SK-N-SH treated with all-trans-retinoic acid at 6 μM for 48 hours (cell line): ENCODE measurements at regions not wholly inside any gene's neighbourhood (a gene's known extent, or its start where the extent isn't known, plus 50 kb on each side); places are given as distances from the start of the nearest gene placed in this dataset.

Experiments
- ATAC-seq: fragments of 200-7000 bp; cut with Tn5 transposase; 3 replicates; pipeline ENCODE4 v1.9.1; 2020; ENCODE audit warnings: mild to moderate bottlenecking, moderate library complexity
- ARNTL ChIP-seq: fragments of 450-650 bp; formaldehyde crosslinking; IDR thresholded peaks from 2 replicates; pipeline ENCODE4 v1.5.0; 2020; ENCODE audit warnings: low read depth, mild to moderate bottlenecking, moderate library complexity, borderline replicate concordance
- BACH2 ChIP-seq: fragments of 250-450 bp; sonication (Bioruptor Pico); IDR thresholded peaks from 2 replicates; pipeline ENCODE4 v1.9.0; 2021; ENCODE audit warnings: mild to moderate bottlenecking, borderline replicate concordance
- CSDC2 ChIP-seq: fragments of 250-450 bp; sonication (Bioruptor Pico); IDR thresholded peaks from 2 replicates; pipeline ENCODE4 v1.5.0; 2020; ENCODE audit warnings: mild to moderate bottlenecking, moderate library complexity
- ESRRG ChIP-seq: fragments of 250-450 bp; sonication (Bioruptor Pico); IDR thresholded peaks from 2 replicates; pipeline ENCODE4 v1.6.1; 2021; ENCODE audit warnings: mild to moderate bottlenecking
- GLIS3 ChIP-seq: fragments of 250-450 bp; sonication (Bioruptor Pico); IDR thresholded peaks from 2 replicates; pipeline ENCODE4 v1.5.0; 2020; ENCODE audit warnings: mild to moderate bottlenecking, moderate library complexity
- ISL1 ChIP-seq: fragments of 250-450 bp; sonication (Bioruptor Pico); IDR thresholded peaks from 2 replicates; pipeline ENCODE4 v2.1.2; 2022; ENCODE audit warnings: mild to moderate bottlenecking, moderate library complexity
- OSR1 ChIP-seq: fragments of 250-450 bp; sonication (Bioruptor Pico); IDR thresholded peaks from 2 replicates; pipeline ENCODE4 v1.8.0; 2022; ENCODE audit warnings: moderate library complexity, mild to moderate bottlenecking, inconsistent platforms
- PPARA ChIP-seq: fragments of 250-450 bp; sonication (Bioruptor Pico); IDR thresholded peaks from 2 replicates; pipeline ENCODE4 v1.5.0; 2020; ENCODE audit warnings: mild to moderate bottlenecking, borderline replicate concordance
- SNAI2 ChIP-seq: fragments of 250-450 bp; sonication (Bioruptor Pico); IDR thresholded peaks from 2 replicates; pipeline ENCODE4 v1.5.0; 2020; ENCODE audit warnings: mild to moderate bottlenecking, moderate library complexity
- TCF4 ChIP-seq: fragments of 250-450 bp; sonication (Bioruptor Pico); IDR thresholded peaks from 2 replicates; pipeline ENCODE4 v1.8.0; 2021; ENCODE audit warnings: mild to moderate bottlenecking, moderate library complexity, borderline replicate concordance
- TOX ChIP-seq: fragments of 250-450 bp; sonication (Bioruptor Pico); IDR thresholded peaks from 2 replicates; pipeline ENCODE4 v1.8.0; 2021; ENCODE audit warnings: mild to moderate bottlenecking, moderate library complexity, borderline replicate concordance
- ZC3H10 ChIP-seq: fragments of 250-450 bp; sonication (Bioruptor Pico); IDR thresholded peaks from 2 replicates; pipeline ENCODE4 v1.5.1; 2021; ENCODE audit warnings: mild to moderate bottlenecking, moderate library complexity
- ZFP3 ChIP-seq: fragments of 250-450 bp; sonication (Bioruptor Pico); IDR thresholded peaks from 2 replicates; pipeline ENCODE4 v1.5.0; 2020; ENCODE audit warnings: mild to moderate bottlenecking, moderate library complexity
- ZFP30 ChIP-seq: fragments of 450-650 bp; formaldehyde crosslinking; IDR thresholded peaks from 2 replicates; pipeline ENCODE4 v1.5.0; 2022; ENCODE audit warnings: mild to moderate bottlenecking, moderate library complexity
- ZNF70 ChIP-seq: fragments of 450-650 bp; formaldehyde crosslinking; IDR thresholded peaks from 2 replicates; pipeline ENCODE4 v1.5.0; 2020; ENCODE audit warnings: mild to moderate bottlenecking, moderate library complexity
- ZNF8 ChIP-seq: fragments of 450-650 bp; formaldehyde crosslinking; IDR thresholded peaks from 2 replicates; pipeline ENCODE4 v1.5.0; 2020; ENCODE audit warnings: mild to moderate bottlenecking, moderate library complexity
- TF ChIP-seq, protein P1 (sequence below): fragments of 250-450 bp; sonication (Bioruptor Pico); IDR thresholded peaks from 2 replicates; pipeline ENCODE4 v1.5.0; 2020; ENCODE audit warnings: mild to moderate bottlenecking, moderate library complexity
- TF ChIP-seq, protein P2 (sequence below): fragments of 250-450 bp; sonication (Bioruptor Pico); IDR thresholded peaks from 2 replicates; pipeline ENCODE4 v1.8.0; 2020; ENCODE audit warnings: mild to moderate bottlenecking, moderate library complexity, borderline replicate concordance
- TF ChIP-seq, protein P3 (sequence below): fragments of 250-450 bp; sonication (Bioruptor Pico); IDR thresholded peaks from 2 replicates; pipeline ENCODE4 v1.8.0; 2021; ENCODE audit warnings: low read depth, mild to moderate bottlenecking, moderate library complexity, borderline replicate concordance
- TF ChIP-seq, protein P4 (sequence below): fragments of 250-450 bp; sonication (Bioruptor Pico); IDR thresholded peaks from 2 replicates; pipeline ENCODE4 v1.5.1; 2020; ENCODE audit warnings: low read depth, mild to moderate bottlenecking, moderate library complexity
- TF ChIP-seq, protein P5 (sequence below): fragments of 250-450 bp; sonication (Bioruptor Pico); IDR thresholded peaks from 2 replicates; pipeline ENCODE4 v1.5.1; 2021; ENCODE audit warnings: mild to moderate bottlenecking, moderate library complexity

DNA sequence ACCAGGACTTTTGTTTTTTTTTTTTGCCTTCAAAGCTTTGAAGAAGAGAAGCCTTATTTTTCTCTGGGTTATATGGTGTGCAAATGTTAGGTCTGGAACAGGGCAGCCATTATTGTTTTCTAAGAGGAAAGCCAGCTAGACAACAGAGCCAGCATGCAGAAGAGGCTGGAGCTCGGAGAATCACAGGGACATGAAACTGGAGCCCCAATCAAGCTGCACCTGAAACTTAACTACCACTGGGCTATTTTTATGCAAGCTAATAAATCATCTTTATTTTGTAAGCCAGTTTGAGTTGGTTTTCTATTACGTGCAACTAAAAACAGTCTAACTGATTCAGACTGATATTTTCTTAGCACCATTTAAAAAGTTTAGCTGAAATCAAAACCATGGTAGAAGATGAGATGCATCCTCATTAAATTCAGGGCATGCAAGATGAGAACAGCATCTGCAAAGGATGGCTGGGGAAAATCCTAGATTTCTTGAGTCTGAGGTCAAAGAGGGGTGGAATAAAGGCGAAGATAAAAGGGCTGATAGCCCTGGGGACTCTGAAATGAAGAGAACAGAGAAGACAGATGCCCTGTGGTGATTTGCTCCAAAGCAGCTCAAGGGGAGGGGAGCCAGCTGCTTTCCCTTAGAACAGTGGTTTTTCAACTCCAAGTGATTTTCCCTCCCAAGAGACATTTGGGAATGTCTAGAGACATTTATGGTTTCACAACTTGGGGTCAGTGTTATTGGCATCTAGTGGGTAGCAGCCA is 177.1 kb upstream of the WSCD1 start:
- TF ChIP-seq CSDC2 (CRISPR knock-in tag) (no peak), PPARA (CRISPR knock-in tag) (no peak), ZFP30 (CRISPR knock-in tag) (no peak), ISL1 (CRISPR knock-in tag) (no peak), ZC3H10 (no peak)
- TF ChIP-seq, protein P1, sequence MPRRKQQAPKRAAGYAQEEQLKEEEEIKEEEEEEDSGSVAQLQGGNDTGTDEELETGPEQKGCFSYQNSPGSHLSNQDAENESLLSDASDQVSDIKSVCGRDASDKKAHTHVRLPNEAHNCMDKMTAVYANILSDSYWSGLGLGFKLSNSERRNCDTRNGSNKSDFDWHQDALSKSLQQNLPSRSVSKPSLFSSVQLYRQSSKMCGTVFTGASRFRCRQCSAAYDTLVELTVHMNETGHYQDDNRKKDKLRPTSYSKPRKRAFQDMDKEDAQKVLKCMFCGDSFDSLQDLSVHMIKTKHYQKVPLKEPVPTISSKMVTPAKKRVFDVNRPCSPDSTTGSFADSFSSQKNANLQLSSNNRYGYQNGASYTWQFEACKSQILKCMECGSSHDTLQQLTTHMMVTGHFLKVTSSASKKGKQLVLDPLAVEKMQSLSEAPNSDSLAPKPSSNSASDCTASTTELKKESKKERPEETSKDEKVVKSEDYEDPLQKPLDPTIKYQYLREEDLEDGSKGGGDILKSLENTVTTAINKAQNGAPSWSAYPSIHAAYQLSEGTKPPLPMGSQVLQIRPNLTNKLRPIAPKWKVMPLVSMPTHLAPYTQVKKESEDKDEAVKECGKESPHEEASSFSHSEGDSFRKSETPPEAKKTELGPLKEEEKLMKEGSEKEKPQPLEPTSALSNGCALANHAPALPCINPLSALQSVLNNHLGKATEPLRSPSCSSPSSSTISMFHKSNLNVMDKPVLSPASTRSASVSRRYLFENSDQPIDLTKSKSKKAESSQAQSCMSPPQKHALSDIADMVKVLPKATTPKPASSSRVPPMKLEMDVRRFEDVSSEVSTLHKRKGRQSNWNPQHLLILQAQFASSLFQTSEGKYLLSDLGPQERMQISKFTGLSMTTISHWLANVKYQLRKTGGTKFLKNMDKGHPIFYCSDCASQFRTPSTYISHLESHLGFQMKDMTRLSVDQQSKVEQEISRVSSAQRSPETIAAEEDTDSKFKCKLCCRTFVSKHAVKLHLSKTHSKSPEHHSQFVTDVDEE (CRISPR knock-in tag) = no peak
- TF ChIP-seq, protein P2, sequence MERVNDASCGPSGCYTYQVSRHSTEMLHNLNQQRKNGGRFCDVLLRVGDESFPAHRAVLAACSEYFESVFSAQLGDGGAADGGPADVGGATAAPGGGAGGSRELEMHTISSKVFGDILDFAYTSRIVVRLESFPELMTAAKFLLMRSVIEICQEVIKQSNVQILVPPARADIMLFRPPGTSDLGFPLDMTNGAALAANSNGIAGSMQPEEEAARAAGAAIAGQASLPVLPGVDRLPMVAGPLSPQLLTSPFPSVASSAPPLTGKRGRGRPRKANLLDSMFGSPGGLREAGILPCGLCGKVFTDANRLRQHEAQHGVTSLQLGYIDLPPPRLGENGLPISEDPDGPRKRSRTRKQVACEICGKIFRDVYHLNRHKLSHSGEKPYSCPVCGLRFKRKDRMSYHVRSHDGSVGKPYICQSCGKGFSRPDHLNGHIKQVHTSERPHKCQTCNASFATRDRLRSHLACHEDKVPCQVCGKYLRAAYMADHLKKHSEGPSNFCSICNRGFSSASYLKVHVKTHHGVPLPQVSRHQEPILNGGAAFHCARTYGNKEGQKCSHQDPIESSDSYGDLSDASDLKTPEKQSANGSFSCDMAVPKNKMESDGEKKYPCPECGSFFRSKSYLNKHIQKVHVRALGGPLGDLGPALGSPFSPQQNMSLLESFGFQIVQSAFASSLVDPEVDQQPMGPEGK (CRISPR knock-in tag) = no peak
- no peak for ATAC-seq

DNA sequence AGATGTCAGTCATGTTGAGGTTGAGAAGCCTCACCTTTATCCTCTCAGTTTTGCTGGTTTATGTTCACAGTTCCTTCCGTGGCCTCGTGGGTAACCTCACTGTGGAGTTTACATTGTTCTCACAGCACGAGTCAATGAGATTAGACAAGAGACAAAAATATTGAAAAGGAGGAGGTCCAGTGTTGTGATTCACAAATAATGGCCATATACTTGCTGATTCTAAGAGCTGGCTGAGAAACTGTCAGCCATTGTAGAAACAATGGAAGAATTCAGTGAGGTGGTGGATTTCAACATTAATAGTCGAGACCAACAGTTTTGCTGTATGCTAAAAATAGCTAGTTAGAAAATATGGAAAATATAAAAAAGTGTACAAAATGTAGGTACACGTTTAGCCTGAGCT is 176.4 kb upstream of the WSCD1 start:
- TF ChIP-seq PPARA (CRISPR knock-in tag) = no peak
- TF ChIP-seq ZC3H10 = no peak
- TF ChIP-seq ZNF70 = no peak
- TF ChIP-seq SNAI2 (CRISPR knock-in tag) = no peak
- TF ChIP-seq CSDC2 (CRISPR knock-in tag) = no peak
- TF ChIP-seq, protein P2 (CRISPR knock-in tag) = no peak
- no peak for TF ChIP-seq TOX
- TF ChIP-seq ESRRG (CRISPR knock-in tag) = no peak
- TF ChIP-seq TCF4 (CRISPR knock-in tag) = no peak
- no peak for TF ChIP-seq GLIS3 (CRISPR knock-in tag)
- no peak for TF ChIP-seq BACH2 (CRISPR knock-in tag)
- no peak for TF ChIP-seq ZNF8
- ATAC-seq = no peak

DNA sequence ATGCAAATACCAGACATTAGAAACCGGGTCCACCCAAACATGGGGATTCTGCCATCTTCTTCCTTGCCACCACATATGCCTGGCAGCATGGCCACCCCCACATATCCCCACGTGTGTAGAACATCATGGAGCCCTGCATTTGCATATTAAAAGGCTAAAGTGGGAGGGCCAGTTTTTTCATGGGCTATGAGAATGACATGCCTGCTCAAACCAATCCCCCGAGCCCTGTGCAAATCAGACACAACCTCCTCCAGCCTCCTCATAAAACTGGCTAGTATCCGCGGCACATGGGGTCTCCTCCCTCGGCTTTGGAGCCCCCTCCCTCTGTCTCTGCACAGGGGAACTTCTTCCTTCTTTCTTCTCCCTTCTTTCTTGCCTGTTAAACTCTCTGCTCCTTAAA is 174.9 kb upstream of the WSCD1 start:
- no peak for ATAC-seq
- no peak for TF ChIP-seq OSR1
- no peak for TF ChIP-seq ISL1 (CRISPR knock-in tag)
- TF ChIP-seq ARNTL (CRISPR knock-in tag) = no peak
- no peak for TF ChIP-seq ZFP3
- TF ChIP-seq, protein P3, sequence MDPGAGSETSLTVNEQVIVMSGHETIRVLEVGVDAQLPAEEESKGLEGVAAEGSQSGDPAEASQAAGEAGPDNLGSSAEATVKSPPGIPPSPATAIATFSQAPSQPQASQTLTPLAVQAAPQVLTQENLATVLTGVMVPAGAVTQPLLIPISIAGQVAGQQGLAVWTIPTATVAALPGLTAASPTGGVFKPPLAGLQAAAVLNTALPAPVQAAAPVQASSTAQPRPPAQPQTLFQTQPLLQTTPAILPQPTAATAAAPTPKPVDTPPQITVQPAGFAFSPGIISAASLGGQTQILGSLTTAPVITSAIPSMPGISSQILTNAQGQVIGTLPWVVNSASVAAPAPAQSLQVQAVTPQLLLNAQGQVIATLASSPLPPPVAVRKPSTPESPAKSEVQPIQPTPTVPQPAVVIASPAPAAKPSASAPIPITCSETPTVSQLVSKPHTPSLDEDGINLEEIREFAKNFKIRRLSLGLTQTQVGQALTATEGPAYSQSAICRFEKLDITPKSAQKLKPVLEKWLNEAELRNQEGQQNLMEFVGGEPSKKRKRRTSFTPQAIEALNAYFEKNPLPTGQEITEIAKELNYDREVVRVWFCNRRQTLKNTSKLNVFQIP (CRISPR knock-in tag) = no peak
- TF ChIP-seq CSDC2 (CRISPR knock-in tag) = no peak
- TF ChIP-seq, protein P4, sequence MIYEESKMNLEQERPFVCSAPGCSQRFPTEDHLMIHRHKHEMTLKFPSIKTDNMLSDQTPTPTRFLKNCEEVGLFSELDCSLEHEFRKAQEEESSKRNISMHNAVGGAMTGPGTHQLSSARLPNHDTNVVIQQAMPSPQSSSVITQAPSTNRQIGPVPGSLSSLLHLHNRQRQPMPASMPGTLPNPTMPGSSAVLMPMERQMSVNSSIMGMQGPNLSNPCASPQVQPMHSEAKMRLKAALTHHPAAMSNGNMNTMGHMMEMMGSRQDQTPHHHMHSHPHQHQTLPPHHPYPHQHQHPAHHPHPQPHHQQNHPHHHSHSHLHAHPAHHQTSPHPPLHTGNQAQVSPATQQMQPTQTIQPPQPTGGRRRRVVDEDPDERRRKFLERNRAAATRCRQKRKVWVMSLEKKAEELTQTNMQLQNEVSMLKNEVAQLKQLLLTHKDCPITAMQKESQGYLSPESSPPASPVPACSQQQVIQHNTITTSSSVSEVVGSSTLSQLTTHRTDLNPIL (CRISPR knock-in tag) = no peak
- TF ChIP-seq TCF4 (CRISPR knock-in tag) = no peak
- no peak for TF ChIP-seq ZNF8
- TF ChIP-seq ZC3H10 = no peak
- TF ChIP-seq ZFP30 (CRISPR knock-in tag) = no peak
- TF ChIP-seq, protein P5, sequence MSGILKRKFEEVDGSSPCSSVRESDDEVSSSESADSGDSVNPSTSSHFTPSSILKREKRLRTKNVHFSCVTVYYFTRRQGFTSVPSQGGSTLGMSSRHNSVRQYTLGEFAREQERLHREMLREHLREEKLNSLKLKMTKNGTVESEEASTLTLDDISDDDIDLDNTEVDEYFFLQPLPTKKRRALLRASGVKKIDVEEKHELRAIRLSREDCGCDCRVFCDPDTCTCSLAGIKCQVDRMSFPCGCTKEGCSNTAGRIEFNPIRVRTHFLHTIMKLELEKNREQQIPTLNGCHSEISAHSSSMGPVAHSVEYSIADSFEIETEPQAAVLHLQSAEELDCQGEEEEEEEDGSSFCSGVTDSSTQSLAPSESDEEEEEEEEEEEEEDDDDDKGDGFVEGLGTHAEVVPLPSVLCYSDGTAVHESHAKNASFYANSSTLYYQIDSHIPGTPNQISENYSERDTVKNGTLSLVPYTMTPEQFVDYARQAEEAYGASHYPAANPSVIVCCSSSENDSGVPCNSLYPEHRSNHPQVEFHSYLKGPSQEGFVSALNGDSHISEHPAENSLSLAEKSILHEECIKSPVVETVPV (CRISPR knock-in tag) = no peak
- TF ChIP-seq, protein P1 (CRISPR knock-in tag) = no peak
- no peak for TF ChIP-seq SNAI2 (CRISPR knock-in tag)
- TF ChIP-seq GLIS3 (CRISPR knock-in tag) = no peak
